T follicular helper cell (primary cell): ENCODE measurements at regions not wholly inside any gene's neighbourhood (a gene's known extent, or its start where the extent isn't known, plus 50 kb on each side); places are given as distances from the start of the nearest gene placed in this dataset.

Experiments used
- DNase-seq: peaks from one replicate; pipeline ENCODE4 v3.0.0-alpha.2; 2020; ENCODE audit warnings: low read depth

DNA sequence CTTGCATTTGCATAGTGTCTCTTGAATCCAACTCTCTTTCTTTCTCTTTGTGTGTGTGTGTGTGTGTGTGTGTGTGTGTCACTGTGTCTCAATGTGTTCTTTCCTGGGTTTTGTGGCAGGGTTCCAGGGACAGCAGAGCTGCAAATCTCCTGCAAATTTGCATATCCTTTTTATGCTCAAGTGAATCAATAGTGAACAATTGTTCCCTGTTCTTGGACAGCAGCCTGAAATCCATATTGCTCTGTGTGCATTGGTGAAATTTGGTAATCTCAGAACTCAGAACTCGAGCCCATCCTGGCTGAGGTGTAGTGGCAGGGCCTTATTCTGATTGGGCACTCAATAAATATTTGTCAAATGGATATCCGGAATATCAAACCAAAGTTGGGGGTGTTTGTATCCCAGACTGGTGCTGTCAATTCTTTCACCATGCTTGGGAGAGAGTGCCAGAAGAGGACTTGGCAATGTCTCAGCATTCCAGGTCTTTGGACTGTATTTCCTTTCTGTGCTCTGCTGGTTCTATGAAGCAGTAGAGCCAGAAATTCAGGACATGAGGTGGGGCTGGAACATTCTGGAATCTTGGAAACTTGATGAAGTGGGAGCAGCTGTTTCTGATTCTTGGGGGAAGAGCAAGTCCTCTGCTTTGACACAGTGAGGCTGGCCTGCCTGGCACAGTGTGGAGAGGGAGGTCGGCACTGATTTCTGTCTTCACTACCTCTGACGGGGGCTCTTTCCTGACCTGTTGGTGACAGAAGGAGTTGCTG, 380.6 kb upstream of the C2CD4B start:
- DNase-seq = no peak

DNA sequence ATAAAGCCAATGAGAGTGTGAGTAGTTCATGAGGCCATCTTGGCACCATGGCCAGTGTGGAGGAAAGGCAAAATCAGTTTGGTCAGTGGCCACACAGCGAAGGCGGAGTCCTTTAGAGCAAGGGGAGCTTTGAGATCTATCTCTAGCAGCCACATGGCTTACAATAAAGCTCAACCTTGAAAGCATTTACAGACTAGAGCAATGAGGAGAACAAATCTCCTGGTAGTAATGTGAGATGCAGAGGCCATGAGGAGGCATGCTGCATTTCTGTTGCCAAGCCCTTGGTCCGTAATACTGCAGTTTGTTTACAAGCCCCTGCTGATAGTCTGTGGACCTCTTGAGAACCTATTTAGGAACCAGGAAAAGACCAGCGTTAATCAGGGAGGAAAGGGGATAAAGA, 381.5 kb upstream of the C2CD4B start:
- no peak for DNase-seq

DNA sequence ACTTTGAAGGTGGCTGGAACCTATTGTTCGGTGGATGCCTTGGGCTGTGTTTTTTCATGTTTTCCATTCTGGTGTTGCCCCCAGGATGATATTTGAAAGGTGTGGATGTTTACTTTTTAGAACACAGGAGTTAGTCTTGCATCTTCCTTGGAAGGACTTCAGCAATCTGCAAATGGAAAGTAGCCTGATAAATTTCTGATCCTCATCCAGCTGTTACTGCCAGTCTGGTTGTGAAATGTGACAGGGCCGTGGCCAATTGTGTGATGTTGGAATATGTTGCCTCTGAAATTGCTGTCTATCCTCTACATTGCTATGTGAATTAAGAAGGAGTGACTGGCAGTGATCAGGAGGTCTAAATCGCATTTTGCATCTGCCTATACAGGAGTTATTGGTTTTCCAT, 382.5 kb upstream of the C2CD4B start:
- DNase-seq = no peak

DNA sequence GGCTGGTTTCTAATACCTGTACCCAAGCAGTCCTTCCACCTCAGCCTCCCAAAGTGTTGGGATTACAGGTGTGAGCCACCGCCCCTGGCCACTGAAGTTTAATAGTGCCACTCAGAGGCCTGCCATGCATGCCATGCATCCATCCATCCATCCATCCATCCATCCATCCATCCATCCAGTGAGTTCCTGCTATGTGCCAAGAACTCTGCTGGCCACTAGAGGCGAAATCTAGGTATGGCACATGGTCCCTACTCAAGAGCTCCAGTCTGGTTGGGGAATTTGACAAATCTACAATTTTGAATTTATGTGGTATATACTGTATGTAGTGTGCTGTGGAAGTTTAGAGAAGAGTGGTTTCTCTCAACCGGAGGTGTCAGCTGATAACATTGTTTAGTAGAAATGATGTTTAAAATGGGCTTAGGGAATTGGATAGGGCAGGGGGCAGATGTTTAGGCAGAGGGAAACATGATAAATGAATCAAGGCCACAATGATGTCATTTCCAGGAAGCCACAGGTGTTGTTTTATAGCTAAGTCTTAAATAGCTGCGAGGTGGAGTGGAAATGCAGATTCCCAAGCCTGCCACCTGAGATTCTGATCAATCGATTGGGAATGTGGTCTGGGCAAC, 384.4 kb upstream of the C2CD4B start:
- no peak for DNase-seq

DNA sequence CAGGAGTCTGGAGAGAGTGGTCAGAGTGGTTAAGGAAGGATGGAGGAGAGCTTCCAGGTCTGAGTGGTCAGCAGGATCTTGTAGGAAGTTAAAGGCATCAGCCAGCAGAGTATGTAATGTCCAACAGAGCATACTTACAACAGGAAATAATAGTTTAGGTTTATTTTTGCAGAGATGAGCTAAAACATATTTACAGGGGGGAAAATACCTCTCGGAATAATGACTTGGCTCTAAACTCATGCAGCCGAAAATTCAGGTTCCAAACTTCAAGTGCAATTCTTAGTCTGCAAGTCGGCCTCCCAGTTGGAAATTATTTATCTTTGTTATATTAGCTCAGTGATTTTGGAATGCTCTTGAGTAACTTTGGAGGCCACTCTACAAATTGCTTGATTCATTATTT, 385.0 kb upstream of the C2CD4B start:
- DNase-seq = no peak

DNA sequence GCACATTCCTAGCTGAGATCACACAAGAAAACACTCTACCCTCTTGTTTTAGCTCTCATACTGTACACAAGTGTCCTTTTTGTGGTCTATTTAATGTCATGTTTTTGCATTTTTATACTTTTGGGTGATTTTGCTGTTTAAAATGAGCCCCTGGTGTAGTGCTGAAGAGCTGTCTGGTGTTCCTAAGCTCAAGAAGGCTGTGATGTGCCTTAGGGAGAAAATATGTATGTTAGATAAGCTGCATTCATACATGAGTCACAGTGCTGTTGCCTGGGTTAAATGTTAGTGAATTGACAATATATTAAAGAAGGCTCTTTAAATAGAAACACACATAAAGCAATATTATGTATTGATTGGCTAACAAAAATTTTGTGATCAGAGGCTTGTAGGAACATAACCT, 387.4 kb upstream of the C2CD4B start:
- no peak for DNase-seq

DNA sequence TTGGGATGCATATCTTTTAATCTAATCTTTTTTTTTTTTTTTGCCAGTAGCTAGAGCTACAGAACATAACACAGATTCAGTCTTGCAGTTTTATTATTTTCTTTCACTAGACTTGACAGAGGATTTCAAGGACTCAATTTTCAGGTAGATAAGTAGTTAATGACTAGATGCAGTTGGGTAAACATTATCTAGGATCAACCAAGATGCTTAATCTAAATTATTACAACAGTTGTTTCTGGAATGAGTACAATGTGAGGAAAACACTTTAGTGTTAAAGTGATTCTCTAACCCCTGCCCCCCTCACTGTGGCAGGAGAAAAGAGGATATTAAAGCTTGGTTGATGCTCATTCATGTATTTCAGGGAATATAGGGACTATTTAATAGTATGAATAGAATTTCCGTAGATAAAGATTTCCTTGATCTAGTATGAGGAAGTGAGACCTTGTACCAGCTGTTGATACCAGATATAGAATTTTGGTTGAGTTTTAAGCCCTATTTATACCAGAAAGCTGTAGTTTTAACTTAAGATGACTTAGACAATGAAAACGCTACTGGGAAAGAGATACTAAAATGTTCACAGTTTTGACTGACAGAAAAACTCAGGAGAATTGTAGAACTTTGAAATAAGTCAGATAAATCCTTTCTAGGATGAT, 389.0 kb upstream of the C2CD4B start:
- DNase-seq = no peak

DNA sequence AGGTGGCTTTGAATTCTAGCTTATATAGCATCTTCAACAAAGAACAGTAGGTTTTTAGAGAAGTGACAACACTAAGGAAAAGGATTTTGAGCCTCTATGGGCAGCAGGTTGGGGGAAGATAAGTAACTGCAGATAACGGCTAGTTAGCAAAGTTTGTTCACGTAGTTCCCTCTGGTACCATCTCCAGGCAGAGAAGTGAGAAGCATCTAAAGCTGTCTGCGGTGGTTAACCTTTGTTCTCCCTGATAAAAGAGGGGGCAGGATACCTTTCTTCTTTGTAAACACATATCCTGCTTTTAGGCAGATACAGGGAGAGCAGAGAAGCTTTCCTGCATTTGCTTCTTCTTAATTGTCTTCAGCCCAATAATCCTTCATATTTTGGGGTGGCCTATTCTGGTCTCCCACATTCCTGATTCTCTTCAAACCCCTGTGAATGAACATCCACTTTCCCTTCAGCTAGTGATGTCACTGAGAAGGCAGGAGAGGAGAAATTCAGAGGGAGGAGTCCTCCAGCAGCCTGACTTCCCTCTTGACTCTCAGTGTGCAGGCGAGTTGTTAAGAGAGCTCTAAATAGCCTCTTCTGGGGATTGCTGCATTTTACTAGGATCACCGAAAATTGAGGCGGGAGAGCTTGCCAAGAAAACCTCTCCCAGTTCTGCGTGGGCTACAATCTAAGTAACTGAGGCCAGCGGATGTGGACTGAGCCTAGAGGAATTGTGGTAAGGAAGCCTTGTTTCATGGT, 393.7 kb upstream of the C2CD4B start:
- DNase-seq = no peak

DNA sequence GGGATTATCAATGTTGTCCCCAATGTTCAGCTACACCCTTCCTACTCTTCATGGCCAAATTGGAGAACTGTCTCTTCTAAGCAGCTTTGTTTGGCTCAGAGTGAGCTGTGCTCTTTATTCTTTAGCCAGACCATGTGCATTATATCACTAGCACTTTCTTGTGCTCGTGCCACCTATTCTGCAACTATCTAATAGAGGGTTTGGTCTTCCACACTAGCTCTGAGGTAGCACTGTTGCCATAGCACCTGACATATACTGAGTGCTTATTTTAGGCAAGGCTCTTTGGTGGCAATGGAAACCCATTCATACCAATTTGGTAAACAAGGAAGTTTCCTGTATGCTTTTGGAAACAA, 394.3 kb upstream of the C2CD4B start:
- DNase-seq = no peak

DNA sequence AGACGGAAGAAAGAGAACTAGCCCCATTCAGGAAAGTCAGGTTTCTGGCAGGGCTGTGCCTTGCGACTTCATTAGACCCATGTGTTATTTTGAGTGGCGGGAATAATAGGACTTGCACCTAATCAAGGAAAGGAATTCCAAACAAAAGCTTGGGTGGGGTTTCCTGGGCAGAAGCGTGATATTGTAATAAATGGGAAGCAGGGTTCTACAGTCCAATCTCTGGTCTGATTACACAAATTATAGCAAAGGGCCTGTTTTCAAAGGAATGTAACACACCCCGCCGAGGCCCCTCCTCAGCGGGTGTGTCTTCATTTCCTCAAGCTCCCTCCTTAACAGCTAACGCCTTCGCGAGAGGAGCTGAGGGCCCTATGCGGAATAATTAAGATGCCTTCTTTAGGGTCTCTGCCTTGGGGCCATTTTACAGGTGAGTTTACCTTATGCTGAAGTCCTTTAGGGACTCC, 396.0 kb upstream of the C2CD4B start:
- no peak for DNase-seq

DNA sequence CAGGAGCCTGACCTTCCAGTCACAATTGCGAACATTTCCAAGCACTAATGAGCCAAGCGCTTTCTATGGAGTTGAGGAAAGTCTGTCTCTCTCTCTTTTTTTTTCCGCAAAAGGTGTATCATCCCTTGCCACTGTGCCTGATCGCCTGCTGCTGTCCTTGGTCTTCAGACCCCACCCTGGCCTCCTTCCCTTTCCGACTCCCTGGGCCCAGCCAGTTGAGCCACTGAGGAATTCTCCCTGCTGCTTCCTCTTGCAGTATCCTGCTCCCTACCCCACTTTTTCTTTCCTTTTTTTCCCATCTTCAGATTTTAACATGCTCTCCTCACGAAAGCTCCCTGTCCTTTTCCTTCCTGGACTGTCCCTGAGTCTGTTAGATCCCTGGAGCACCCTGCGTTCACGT, 396.5 kb upstream of the C2CD4B start:
- DNase-seq = no peak

DNA sequence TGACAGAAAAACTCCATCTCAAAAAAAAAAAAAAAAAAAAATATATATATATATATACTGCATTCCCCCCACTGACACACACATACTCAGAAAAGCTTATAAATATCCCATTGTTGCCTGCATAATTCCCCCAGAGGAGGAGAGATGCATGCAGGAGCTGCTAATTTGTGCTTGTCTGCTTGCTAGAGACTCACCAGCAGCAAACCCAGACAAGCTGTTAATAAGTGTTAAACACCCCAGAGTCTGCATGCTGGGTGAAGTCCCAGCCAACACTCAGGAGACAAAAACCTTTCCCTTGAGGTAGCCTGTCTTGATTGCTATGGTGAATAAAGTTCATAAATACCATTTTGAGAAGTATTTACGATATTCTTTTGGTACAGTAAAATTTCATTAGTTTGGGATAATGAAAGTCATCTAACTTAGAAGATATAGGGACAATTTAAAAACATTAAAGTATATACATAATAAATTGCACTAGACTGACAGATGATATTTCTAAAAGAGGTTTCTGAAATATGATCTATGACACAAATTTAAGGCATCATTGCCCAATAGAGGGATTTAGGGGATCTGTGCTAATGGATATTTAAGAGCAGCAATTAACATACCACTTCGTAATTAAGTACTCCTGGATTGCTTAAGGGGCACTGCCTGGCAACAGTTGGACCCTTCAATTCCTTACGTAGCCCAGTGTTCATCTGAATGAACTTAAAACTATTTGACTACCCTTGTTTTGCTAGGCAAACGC, 400.0 kb upstream of the C2CD4B start:
- DNase-seq = no peak

DNA sequence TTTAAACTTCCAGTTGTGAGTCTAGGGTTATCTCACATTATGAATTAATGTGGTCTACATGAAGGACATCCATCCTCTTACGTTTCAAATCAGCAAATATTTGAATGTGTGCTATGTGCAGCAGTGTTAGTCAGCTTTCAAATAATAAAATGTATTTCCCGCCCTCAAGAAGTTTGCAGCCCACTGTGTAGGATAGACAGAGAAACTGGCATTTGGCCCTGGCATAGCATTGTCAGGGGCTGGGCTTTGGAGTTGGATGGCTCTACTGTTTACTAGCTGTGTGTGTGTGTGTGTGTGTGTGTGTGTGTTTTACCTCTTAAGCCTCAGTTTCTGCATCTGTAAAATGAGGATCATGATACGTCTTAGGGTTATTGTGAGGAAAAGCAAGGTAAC, 400.5 kb upstream of the C2CD4B start:
- no peak for DNase-seq

DNA sequence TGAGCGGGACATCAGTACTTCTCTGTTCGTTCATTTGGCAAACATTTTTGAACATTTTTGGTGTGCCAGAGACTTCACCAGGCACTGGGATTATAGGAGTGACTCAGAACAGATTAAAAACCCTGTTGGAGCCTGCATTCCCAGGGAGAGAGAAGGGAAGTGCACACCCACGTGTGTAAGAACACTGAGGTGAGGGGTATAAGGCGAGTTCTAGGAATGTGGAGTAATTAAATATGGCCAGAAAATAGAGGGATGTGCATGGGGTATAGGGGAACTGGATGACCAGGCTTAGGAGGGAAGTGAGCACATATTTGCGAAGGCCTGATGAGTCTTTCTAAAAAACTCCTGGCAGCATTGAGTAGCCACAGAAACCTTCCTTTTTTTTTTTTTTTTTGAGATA, 401.2 kb upstream of the C2CD4B start:
- DNase-seq = no peak

DNA sequence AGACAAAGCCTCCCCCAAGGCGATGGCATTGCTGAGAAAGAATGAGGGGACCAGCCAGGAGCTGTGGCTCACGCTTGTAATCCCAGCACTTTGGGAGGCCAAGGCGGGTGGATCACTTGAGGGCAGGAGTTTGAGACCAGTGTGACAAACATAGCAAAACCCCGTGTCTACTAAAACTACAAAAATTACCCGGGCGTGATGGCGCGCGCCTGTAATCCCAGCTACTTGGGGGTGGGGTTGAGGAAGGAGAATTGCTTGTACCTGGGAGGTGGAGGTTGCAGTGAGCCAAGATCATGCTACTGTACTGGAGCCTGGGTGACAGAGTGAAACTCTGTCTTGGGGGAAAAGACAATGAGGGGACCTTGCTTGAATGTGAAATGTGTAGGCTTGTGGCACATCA, 402.4 kb upstream of the C2CD4B start:
- DNase-seq = no peak

DNA sequence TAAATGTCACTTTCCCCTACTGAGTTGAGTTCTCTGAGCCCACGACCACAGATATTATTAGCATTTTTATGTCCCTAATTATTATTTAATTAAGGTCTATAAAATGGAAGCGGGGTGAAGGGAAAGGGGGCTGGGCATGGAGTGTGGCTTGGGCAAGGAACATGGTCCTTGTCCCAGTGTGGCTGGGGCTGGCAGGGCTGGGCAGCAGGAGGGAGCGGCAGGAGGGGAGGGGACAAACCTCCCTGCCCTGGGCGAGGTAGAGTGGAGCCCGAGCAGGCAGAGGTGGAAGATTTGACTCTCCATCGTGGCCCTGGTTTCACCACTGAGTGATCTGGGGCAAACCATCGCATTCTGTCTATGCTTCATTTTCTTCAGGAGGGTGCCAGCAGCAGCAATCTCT, 402.9 kb upstream of the C2CD4B start:
- no peak for DNase-seq

DNA sequence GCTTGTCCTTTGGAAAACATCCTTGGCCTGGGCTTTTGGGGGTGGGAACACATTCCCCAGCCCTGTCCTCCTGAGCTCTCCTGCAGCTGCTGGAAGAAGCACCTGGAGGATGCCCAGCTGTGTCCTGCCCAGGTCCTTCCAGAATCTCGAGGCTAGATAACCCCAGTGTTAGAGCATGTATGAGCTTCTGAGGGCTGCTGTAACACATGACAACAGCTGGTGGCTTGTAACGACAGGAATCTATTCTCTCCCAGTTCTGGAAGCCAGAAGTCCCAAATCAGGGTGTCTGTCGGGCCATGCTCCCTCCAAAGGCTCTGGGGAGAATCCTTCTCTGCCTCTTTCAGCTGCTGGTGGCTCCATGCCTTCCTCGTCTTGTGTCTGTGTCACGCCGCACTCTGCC, 403.6 kb upstream of the C2CD4B start:
- no peak for DNase-seq

DNA sequence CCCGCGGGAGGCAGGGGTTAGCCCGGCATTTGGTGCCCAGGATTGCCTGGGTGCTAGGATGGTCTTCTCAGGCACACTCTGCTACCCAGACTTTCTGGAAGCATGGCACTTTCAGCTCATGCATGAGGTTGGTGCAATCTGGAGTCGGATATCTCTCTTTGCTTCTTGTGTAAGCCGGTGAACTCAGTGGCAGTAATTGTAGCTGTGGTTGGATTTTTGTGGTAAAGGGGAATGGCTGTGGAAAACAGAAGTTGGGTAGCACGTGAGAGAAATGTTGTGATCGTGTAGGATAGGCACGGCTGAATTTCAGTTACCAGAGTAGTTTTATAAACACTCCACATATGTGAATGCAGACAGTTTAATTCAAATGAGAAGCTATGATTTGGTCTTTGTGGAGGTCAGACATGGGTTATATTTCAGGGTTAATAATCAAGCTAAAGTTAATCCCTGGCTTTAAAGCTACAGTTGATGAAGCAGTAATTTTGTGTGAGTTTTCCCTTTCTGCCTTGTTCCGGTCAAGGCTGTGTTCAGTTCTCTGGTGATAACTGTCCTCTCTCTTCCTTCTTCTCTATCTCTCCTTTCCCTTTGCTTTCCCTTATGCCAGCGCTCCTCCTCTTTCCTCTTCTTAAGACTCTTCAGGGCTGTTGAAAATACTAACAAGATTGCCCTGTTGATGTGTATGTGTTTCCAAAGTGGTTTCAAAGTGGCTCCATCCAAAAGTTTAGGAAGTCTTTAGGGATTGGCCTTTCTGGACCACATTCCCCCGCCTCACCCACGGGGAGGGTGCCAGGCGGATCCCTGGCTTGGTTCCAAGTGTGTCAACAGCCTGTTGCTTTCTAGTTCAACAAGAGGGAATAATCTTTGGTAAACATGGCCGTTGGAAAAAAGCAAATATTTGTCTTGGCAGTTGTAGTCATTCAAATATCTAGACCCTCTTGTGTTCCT, 404.6 kb upstream of the C2CD4B start:
- no peak for DNase-seq

DNA sequence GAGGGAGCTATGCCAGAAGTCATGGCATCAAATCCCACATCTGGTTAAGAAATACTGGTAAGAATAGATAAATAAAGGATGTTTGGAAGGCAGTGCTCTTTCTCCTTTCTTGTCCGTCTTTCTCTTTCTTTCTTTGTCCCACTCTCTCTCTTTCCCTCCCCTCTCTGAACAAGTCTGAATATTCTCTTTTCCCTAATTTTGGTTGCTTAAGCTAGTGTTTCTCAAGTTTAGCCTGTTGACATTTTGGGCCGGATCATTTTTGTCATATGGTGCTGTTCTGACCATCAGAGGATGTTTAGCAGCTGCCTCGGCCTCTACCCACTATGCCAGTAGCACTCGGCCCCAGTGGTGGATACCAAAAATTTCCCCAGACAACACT, 405.3 kb upstream of the C2CD4B start:
- DNase-seq = no peak

DNA sequence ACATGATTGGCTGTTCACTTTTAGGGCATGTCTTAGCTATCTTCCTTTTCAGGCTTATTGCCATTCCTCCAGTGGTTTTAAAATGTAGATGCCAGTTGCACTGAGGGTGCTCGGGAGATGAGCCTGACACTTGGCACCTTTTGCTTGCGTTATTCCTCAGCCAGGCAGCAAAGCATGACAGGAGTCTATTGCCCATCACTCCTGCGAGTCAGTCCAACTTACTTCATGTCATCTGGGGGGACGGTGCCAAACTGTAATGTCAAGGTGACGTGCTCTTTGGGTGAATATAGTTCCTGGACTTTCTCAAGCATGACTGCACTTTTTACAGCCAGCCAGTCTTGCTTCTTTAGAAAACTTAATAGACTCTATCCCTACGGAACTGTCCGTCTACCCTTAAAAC, 406.0 kb upstream of the C2CD4B start:
- no peak for DNase-seq

DNA sequence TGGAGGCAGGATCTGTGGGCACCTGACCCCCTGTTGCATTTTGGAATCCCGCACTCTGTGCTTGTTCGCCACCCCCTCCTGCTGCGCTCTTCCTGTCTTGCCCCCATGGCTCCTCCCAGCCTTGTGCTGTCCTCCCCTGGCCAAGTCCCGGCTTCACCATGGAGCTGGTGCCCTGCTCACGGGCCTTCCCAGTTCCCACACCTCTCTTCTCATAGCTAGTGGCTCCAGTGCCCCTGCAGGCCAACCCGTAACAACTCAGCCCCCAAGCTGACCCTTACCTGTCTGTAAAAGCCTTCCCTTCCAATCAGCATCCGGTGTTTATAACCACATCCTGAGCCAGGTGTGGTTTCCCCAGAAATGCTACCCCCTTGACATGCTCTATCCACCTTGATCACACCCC, 407.7 kb upstream of the C2CD4B start:
- DNase-seq = no peak
